Epithelial cell of proximal tubule (primary cell): ENCODE measurements at regions not wholly inside any gene's neighbourhood (a gene's known extent, or its start where the extent isn't known, plus 50 kb on each side); places are given as distances from the start of the nearest gene placed in this dataset.

Experiments
- DNase-seq: peaks from one replicate; pipeline ENCODE4 v3.0.0-alpha.2; 2011; ENCODE audit warnings: low read depth
- H3K4me3 ChIP-seq: 2 replicates; pipeline ENCODE4 v1.5.1; 2011; ENCODE audit warnings: low read depth, mild to moderate bottlenecking, low read length
- TF ChIP-seq, protein P1 (sequence below): conservative IDR thresholded peaks from 2 replicates; pipeline ENCODE4 v1.5.1; 2012; ENCODE audit warnings: low read depth, mild to moderate bottlenecking, low read length

DNA sequence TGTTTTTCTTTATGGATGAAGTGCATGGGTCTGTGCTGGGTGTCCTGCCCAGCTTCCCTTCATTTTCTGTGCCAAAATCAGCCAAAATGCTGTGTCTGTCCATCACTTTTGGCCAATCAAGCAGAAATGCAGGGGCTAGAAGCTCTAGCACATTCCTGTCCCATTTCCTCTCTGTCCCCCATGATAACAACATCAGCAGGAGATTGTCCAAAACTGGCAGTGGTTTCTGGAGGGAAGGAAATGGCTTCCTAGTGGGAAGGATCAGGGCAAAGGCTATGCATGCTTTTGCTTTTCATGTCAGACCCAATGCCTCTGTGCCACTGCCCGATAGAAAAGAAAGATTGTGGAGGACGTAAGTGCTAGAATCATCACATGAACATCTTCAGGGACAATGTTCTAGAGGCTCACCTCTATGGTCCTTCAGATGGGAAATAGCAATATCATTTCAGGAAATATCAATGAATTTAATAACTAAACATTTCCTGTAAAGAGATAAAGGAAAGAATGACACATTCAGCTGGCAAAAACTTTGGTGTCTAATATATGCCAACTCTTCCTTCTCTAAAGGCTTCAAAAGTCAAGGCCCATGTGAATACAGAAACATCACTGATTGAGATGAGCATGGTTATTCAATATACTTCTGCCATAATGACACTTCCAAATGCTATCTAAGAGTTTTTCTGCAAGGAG lies 107.5 kb downstream of the SETD4 start:
- no peak overlapping the region for H3K4me3 ChIP-seq
- TF ChIP-seq, protein P1, sequence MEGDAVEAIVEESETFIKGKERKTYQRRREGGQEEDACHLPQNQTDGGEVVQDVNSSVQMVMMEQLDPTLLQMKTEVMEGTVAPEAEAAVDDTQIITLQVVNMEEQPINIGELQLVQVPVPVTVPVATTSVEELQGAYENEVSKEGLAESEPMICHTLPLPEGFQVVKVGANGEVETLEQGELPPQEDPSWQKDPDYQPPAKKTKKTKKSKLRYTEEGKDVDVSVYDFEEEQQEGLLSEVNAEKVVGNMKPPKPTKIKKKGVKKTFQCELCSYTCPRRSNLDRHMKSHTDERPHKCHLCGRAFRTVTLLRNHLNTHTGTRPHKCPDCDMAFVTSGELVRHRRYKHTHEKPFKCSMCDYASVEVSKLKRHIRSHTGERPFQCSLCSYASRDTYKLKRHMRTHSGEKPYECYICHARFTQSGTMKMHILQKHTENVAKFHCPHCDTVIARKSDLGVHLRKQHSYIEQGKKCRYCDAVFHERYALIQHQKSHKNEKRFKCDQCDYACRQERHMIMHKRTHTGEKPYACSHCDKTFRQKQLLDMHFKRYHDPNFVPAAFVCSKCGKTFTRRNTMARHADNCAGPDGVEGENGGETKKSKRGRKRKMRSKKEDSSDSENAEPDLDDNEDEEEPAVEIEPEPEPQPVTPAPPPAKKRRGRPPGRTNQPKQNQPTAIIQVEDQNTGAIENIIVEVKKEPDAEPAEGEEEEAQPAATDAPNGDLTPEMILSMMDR: no peak
- no peak for DNase-seq

DNA sequence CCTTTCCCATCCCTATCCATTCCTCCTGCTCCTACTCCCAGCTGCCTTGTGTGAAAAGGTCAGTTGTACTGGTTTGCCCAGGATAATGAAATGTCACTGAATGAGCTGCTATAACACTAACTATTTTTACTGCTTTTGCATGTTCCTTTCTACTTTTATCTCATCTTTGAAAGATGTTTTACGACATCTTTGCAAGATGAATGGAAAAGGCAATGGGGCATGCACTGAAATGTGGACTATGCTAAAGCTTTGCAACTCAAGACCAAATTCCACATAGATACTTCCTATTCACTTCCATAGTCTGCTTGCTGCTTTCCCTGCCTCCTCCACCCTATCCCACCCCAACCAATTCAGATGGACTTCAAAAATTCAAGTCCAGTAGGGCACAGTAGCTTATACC lies 111.3 kb downstream of the SETD4 start:
- DNase-seq: no peak
- H3K4me3 ChIP-seq: no peak overlapping the region
- TF ChIP-seq, protein P1: no peak

DNA sequence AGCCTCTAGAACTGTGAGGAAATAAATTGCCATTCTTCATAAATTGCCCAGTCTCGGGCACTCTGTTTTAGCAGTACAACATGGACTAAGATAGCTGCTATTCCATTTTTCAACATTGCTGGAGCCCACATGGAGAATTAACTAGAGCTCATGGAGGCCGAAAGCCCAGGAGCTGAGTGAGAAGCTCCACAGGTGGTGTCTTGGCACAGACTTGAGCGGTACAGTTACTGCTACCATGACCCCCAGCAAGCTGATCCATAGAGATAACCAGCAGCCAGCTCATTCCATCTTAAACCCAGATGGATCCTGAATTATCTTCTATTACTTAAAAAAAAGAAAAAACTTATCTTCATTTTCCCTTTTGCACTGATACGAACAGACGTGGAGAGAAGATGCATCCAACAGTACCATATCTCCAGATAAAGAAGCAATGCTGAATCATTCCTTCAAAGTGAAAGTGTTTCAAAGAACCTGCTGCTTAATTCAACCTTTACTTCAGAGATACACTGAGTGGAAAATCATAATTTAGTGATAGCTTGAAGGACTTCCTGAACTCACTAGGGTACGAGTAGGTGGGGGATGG lies 115.1 kb downstream of the SETD4 start:
- DNase-seq: no peak
- TF ChIP-seq, protein P1: no peak
- H3K4me3 ChIP-seq: no peak overlapping the region

DNA sequence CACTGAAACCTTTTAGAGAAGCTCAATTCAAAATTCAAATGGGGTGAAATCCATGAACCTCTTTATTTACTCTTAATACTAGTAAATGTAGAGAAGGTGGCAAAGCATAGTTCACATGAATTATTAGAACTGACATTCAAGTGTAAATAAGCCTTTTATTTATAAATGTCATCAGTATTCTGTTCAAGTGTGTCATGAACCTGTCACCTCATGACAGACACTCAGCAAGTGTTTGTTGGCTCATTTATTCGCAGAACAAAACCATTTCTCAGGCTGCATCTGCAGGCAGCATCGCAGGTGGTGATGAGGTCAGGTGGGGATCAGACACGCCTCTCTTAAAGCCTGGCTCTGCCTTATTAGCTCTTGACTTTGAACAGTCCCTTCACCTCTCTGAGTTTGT lies 116.6 kb downstream of the SETD4 start:
- TF ChIP-seq, protein P1: no peak
- no peak overlapping the region for H3K4me3 ChIP-seq
- DNase-seq: no peak

DNA sequence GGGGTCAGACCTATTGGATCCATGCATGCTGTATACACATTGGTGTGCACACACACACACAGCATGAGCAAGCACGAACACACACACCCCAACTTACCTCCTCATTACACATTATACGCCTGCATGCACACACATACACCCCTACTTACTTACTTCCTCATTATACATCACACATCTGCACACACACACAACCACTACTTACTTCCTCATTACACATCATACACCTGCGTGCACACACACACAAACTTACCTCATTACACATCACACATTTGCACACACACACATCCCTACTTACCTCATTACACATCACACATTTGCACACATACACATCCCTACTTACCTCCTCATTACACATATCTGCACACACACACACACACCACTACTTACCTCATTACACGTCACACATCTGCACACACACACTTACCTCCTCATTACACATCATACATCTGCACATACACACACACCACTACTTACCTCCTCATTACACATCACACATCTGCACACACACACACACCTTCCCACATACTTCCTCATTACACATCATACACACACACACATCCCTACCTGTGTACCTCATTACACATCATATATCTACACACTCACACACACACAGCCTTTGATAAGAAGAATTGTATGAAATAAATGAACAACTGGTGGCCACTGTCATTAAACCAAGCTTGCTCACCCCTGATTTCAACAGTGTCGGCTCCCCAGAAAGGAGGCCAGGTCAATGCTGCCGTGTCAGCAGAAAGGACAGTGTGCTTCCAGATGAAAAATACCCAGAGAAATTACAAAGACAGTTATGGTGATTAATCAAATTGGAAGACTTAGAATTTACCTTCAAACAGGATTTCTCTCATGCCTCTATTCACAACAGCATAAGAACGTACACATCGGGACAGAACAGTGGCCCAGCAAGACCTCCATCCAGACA lies 117.8 kb downstream of the SETD4 start:
- DNase-seq: no peak
- no peak overlapping the region for H3K4me3 ChIP-seq
- TF ChIP-seq, protein P1: no peak

DNA sequence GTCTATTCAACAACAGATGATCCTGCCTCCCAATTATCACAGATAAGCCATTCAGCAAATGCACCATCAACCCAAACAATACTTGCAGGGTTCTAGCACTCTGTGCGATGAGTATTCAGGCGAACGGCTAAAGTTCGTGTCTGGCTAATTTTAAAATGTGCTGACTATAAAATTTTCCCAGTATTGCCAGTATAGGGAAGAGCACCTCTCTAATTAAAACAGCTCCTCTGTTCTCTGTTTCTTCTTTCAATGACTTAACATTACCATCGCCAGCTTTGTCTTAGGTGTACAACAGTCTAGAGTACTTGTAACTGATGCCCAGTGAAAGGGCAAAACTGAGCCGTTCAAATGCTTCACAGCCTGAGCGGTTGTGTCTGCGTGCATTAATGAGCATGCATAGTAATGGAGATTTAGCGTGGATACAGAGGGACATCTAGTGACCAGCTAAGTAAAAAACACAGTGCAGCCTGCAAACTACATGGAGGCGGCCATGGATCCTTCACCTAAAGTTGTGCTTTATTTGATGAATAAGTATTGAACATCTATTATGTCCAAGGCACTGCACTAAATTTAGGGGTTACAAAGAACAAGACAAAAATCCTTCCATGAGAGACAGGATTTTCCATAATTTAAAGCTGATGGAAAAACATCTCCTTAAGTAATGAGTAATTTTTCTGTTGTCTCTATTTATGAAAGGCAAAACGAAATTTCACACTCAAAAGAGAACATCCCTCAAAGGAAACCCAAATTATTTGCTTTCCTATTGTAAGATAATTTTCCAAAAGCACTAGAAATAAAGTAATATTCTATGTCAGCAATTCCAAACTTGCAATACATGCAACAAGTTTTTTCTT lies 120.0 kb downstream of the SETD4 start:
- peak; percentile 42 for DNase-seq
- no peak overlapping the region for H3K4me3 ChIP-seq
- TF ChIP-seq, protein P1: peak; percentile 83
